DOHH2 (cell line): ENCODE measurements at regions not wholly inside any gene's neighbourhood (a gene's known extent, or its start where the extent isn't known, plus 50 kb on each side); places are given as distances from the start of the nearest gene placed in this dataset.

Experiments used
- CTCF ChIP-seq: fragments of 200-600 bp; sonication (generic); IDR thresholded peaks from one replicate; pipeline ENCODE4 v1.5.1; 2014; ENCODE audit warnings: antibody characterized with exemption, mild to moderate bottlenecking, low read depth, low read length; ENCODE audit not compliant: poor library complexity, severe bottlenecking
- EZH2phosphoT487 ChIP-seq: fragments of 200-600 bp; sonication (generic); IDR thresholded peaks from 2 replicates; pipeline ENCODE4 v1.6.1; 2017; ENCODE audit warnings: borderline replicate concordance, mild to moderate bottlenecking, antibody characterized with exemption, low read length, moderate library complexity, mixed read lengths

GRCh38 chr9:32881948-32882347, 98.6 kb downstream of the TMEM215 start:
- TF ChIP-seq EZH2phosphoT487 (no peak), CTCF (no peak)
